K562 (cell line): ENCODE measurements at regions not wholly inside any gene's neighbourhood (a gene's known extent, or its start where the extent isn't known, plus 50 kb on each side); places are given as distances from the start of the nearest gene placed in this dataset.

Experiments used
- BRF2 ChIP-seq: IDR thresholded peaks from 3 replicates; pipeline ENCODE4 v1.6.1; 2011; ENCODE audit warnings: borderline replicate concordance, mild to moderate bottlenecking; ENCODE audit not compliant: insufficient read length, insufficient read depth
- E2F1 ChIP-seq: sonication (generic); formaldehyde crosslinking; IDR thresholded peaks from 2 replicates; pipeline ENCODE4 v1.8.1; 2023; ENCODE audit warnings: mild to moderate bottlenecking, missing genetic modification reagents, moderate library complexity
- EZH2 ChIP-seq: IDR thresholded peaks from 2 replicates; pipeline ENCODE4 v1.6.1; 2012; ENCODE audit warnings: low read depth, mild to moderate bottlenecking, inconsistent platforms, low read length, borderline replicate concordance
- MAFK ChIP-seq: IDR thresholded peaks from 2 replicates; pipeline ENCODE4 v1.6.1; 2011; ENCODE audit warnings: low read length, improper control_type of control experiment
- MXD1 ChIP-seq: fragments of 250-450 bp; sonication (Bioruptor Pico); IDR thresholded peaks from 2 replicates; pipeline ENCODE4 v1.8.0; 2021; ENCODE audit warnings: borderline replicate concordance, mild to moderate bottlenecking, moderate library complexity; ENCODE audit not compliant: poor library complexity, severe bottlenecking
- POLR2A ChIP-seq: fragments of 450-650 bp; conservative IDR thresholded peaks from 2 replicates; pipeline ENCODE4 v1.6.1; 2016
- RFX5 ChIP-seq: IDR thresholded peaks from 2 replicates; pipeline ENCODE4 v1.6.1; 2011; ENCODE audit warnings: low read depth, mild to moderate bottlenecking, improper control_type of control experiment, low read length
- USF2 ChIP-seq: sonication (generic); formaldehyde crosslinking; IDR thresholded peaks from 2 replicates; pipeline ENCODE4 v1.5.0; 2020; ENCODE audit warnings: missing genetic modification reagents
- ZBTB17 ChIP-seq: fragments of 450-650 bp; formaldehyde crosslinking; IDR thresholded peaks from 2 replicates; pipeline ENCODE4 v1.4.0; 2020; ENCODE audit warnings: mild to moderate bottlenecking
- ZNF263 ChIP-seq: sonication (generic); formaldehyde crosslinking; IDR thresholded peaks from 2 replicates; pipeline ENCODE4 v1.8.0; 2022; ENCODE audit warnings: mild to moderate bottlenecking, missing genetic modification reagents, borderline replicate concordance

- TF ChIP-seq ZNF263 (CRISPR knock-in tag) (no peak), MXD1 (CRISPR knock-in tag) (no peak), ZBTB17 (no peak), EZH2 (no peak), POLR2A (no peak), USF2 (CRISPR knock-in tag) (no peak), MAFK (no peak), RFX5 (no peak), BRF2 (no peak), E2F1 (CRISPR knock-in tag) (no peak)
Measured at GRCh38 chr3:155029941-155030340, 50.2 kb upstream of the MME start.
